ENCODE measurements at regions not wholly inside any gene's neighbourhood (a gene's known extent, or its start where the extent isn't known, plus 50 kb on each side); places are given as distances from the start of the nearest gene placed in this dataset.

DNA sequence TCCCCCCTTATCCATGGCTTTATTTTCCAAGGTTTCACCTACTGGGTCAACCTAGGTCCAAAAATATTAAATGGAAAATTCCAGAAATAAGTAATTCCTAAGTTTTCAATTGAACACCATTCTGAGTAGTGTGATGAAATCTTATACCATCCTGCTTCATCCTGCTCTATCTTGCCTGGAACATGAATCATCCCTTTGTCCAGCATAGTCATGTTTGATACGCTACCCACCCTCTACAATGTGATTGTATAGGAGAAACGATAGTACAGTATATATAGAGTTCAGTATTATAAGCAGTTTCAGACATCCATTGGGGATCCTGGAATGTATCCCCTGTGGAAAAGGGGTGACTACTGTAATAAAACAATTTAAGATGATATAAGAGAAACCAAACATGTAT, 62.2 kb downstream of the IFNG start:
- ATAC-seq = no peak
- ChIA-PET CTCF (ENCODE audit: low intra/inter-chr PET ratio, low total read pairs) (no interaction called here), POLR2A (no interaction called here)
- no peak overlapping the region for H3K4me3 ChIP-seq (replicated peaks in 1 of 3; ENCODE audit: insufficient read depth in 1 of 3, low read depth in 2 of 3, low read length in 3 of 3)
- intact Hi-C loops (cut with micrococcal nuclease; ENCODE audit: unreplicated experiment) = no loop called here
- H3K9ac ChIP-seq (ENCODE audit: insufficient read depth, low read depth, low read length) = no peak overlapping the region
- H4K20me1 ChIP-seq (ENCODE audit: insufficient read depth, low read length) = no peaks in the 10 kb centered on the region
- H3K4me1 ChIP-seq (ENCODE audit: insufficient read depth, low read length) = no peaks in the 10 kb centered on the region
- TF ChIP-seq PLRG1 (conservative IDR thresholded peaks at IDR 0.05) = no peak
- TF ChIP-seq ZNF841 (CRISPR knock-in tag; IDR thresholded peaks at IDR 0.05; ENCODE audit: borderline replicate concordance) = no peak
- TF ChIP-seq ZNF564 (CRISPR knock-in tag; IDR thresholded peaks at IDR 0.05) = no peak
- no peak for TF ChIP-seq NONO (IDR thresholded peaks at IDR 0.05)
- no peak for TF ChIP-seq NONO (CRISPR knock-in tag; conservative IDR thresholded peaks at IDR 0.05)
- no peak for TF ChIP-seq PCBP1 (IDR thresholded peaks at IDR 0.05; ENCODE audit: borderline replicate concordance, low read depth, low read length)
- TF ChIP-seq CREM (IDR thresholded peaks at IDR 0.05) = no peak
- no peak for TF ChIP-seq CREM (CRISPR knock-in tag; IDR thresholded peaks at IDR 0.05)
- no peak for DNase-seq (ENCODE audit: low spot score)
- H2AFZ ChIP-seq (ENCODE audit: low read length) = no peak overlapping the region
- no peaks in the 10 kb centered on the region for H3K79me2 ChIP-seq (ENCODE audit: insufficient read depth, low read length)
- no peak for FAIRE-seq
- H3K4me2 ChIP-seq (ENCODE audit: low read depth, low read length) = no peak overlapping the region
- in situ Hi-C loops (cut with HindIII; ENCODE audit: extremely low pct_ligation_motif_present, low pct_unique_long_range_greater_than_20kb) = no loop called here
- no peak overlapping the region for H3K27ac ChIP-seq (ENCODE audit: extremely low read length, insufficient read depth, low read length)
- 2% methylated on average over 2 of the region's 2 CpGs for WGBS (ENCODE audit: low lambda C conversion rate)
- H3K36me3 ChIP-seq (replicated peaks in 1 of 2; ENCODE audit: control insufficient read depth in 1 of 2, insufficient read depth in 2 of 2, low read length in 2 of 2) = no peaks in the 10 kb centered on the region
- no peaks in the 10 kb centered on the region for H3K27me3 ChIP-seq (ENCODE audit: control insufficient read depth in 1 of 2, insufficient read depth in 2 of 2, low read length in 2 of 2)
- BruUV-seq (replicated peaks) = no TSS peak
- H3K9me3 ChIP-seq (ENCODE audit: low read length) = no peaks in the 10 kb centered on the region

- FAIRE-seq (no peak), ATAC-seq (no peak), DNase-seq (ENCODE audit: low spot score) (no peak)
- H3K36me3 ChIP-seq (replicated peaks in 1 of 2; ENCODE audit: control insufficient read depth in 1 of 2, insufficient read depth in 2 of 2, low read length in 2 of 2) = no peaks in the 10 kb centered on the region
- CTCF ChIA-PET (ENCODE audit: low intra/inter-chr PET ratio, low total read pairs) = no interaction called here
- H2AFZ ChIP-seq (ENCODE audit: low read length) = no peak overlapping the region
- H3K4me2 ChIP-seq (ENCODE audit: low read depth, low read length) = no peak overlapping the region
- no TSS peak for BruUV-seq (replicated peaks)
- 31% methylated on average over 6 of the region's 6 CpGs for WGBS (ENCODE audit: low lambda C conversion rate)
- intact Hi-C loops (cut with micrococcal nuclease; ENCODE audit: unreplicated experiment) = no loop called here
- H4K20me1 ChIP-seq (ENCODE audit: insufficient read depth, low read length) = no peaks in the 10 kb centered on the region
- H3K9me3 ChIP-seq (ENCODE audit: low read length) = no peaks in the 10 kb centered on the region; the same call in 1 of the 2 replicates
- POLR2A ChIA-PET = no interaction called here
- H3K79me2 ChIP-seq (ENCODE audit: insufficient read depth, low read length) = no peaks in the 10 kb centered on the region
- no peak overlapping the region for H3K27ac ChIP-seq (ENCODE audit: extremely low read length, insufficient read depth, low read length)
- in situ Hi-C loops (cut with HindIII; ENCODE audit: extremely low pct_ligation_motif_present, low pct_unique_long_range_greater_than_20kb) = no loop called here
- no peak overlapping the region for H3K4me3 ChIP-seq (replicated peaks in 1 of 3; ENCODE audit: insufficient read depth in 1 of 3, low read depth in 2 of 3, low read length in 3 of 3)
- H3K4me1 ChIP-seq (ENCODE audit: insufficient read depth, low read length) = no peaks in the 10 kb centered on the region
- no peaks in the 10 kb centered on the region for H3K27me3 ChIP-seq (ENCODE audit: control insufficient read depth in 1 of 2, insufficient read depth in 2 of 2, low read length in 2 of 2)
- H3K9ac ChIP-seq (ENCODE audit: insufficient read depth, low read depth, low read length) = no peak overlapping the region
- TF ChIP-seq POGZ (CRISPR knock-in tag; IDR thresholded peaks at IDR 0.05) (no peak), NRL (CRISPR knock-in tag; IDR thresholded peaks at IDR 0.05; ENCODE audit: borderline replicate concordance) (no peak), ZNF235 (CRISPR knock-in tag; IDR thresholded peaks at IDR 0.05; ENCODE audit: borderline replicate concordance) (no peak)
- TF ChIP-seq, protein P1, sequence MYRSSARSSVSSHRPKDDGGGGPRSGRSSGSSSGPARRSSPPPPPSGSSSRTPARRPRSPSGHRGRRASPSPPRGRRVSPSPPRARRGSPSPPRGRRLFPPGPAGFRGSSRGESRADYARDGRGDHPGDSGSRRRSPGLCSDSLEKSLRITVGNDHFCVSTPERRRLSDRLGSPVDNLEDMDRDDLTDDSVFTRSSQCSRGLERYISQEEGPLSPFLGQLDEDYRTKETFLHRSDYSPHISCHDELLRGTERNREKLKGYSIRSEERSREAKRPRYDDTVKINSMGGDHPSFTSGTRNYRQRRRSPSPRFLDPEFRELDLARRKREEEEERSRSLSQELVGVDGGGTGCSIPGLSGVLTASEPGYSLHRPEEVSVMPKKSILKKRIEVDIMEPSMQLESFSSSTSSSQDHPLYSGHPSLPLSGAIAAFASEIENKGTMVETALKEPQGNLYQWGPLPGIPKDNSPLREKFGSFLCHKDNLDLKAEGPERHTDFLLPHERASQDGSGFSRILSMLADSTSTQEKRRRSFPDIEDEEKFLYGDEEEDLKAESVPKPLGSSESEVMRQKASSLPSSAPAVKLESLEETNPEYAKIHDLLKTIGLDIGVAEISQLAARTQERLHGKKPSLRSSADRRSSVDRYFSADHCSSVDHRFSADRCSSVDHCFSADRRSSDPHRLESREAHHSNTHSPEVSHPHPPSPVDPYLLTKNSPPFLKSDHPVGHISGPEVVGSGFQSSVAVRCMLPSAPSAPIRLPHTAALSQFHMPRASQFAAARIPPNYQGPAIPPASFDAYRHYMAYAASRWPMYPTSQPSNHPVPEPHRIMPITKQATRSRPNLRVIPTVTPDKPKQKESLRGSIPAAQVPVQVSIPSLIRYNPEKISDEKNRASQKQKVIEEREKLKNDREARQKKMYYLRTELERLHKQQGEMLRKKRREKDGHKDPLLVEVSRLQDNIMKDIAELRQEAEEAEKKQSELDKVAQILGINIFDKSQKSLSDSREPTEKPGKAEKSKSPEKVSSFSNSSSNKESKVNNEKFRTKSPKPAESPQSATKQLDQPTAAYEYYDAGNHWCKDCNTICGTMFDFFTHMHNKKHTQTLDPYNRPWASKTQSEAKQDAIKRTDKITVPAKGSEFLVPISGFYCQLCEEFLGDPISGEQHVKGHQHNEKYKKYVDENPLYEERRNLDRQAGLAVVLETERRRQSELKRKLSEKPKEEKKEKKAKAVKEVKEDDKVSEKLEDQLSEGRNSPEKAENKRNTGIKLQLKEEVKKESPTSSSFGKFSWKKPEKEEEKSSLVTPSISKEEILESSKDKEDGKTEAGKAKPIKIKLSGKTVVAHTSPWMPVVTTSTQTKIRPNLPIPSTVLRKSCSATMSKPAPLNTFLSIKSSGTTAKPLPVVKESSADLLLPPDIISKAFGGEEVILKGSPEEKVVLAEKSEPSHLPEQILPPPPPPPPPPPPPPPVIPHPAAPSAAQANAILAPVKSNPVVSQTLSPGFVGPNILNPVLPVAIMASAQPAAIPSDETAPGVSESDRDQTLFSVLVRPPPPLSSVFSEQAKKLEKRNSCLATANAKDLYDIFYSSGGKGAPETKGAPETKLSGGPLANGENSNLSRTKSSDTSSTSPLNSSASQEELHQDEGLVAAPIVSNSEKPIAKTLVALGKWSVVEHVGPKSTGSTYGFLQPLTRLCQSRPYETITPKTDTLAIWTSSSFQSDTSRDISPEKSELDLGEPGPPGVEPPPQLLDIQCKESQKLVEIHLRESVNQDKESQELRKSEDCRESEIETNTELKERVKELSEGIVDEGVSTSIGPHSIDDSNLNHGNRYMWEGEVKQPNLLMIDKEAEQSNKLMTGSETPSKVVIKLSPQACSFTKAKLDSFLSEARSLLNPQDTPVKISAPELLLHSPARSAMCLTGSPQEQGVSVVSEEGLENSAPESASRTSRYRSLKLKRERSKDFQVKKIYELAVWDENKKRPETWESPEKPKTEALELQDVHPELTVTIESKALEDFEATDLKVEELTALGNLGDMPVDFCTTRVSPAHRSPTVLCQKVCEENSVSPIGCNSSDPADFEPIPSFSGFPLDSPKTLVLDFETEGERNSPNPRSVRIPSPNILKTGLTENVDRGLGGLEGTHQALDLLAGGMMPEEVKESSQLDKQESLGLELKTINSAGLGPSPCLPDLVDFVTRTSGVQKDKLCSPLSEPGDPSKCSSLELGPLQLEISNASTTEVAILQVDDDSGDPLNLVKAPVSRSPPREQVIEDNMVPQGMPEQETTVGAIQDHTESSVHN (CRISPR knock-in tag; IDR thresholded peaks at IDR 0.05) = no peak
These were observed 64.7 kb downstream of the IFNG start for GRCh38 chr12:68094645-68095395.

Measured in HepG2 (cell line).